NCI-H1694 treated with DMSO at 0.1 percent for 48 hours (cell line): ENCODE measurements at regions not wholly inside any gene's neighbourhood (a gene's known extent, or its start where the extent isn't known, plus 50 kb on each side); places are given as distances from the start of the nearest gene placed in this dataset.
"Not testable (repeated sequence)": the region's sequence is repeated elsewhere in the genome, so short reads cannot be mapped to it uniquely, and the experiment has no call there.

ENCODE experiments used
- DNase-seq: peaks from one replicate; lab custom pipeline; 2025; lab: John Stamatoyannopoulos, UW

- no peak for DNase-seq
Measured at GRCh38 chr7:106562711-106563366, 98.1 kb downstream of the CCDC71L start.

GRCh38 chr7:106561666-106562411 is 99.1 kb downstream of the CCDC71L start:
- no peak for DNase-seq

GRCh38 chr7:106561151-106561550 is 99.8 kb downstream of the CCDC71L start:
- no peak for DNase-seq

- no peak for DNase-seq
Measured at GRCh38 chr7:106560482-106560881, 100.5 kb downstream of the CCDC71L start.

- not testable (repeated sequence) for DNase-seq
Measured at GRCh38 chr7:106556244-106556643, 104.7 kb downstream of the CCDC71L start.

GRCh38 chr7:106554623-106555022 is 106.3 kb downstream of the CCDC71L start:
- DNase-seq, result not testable (repeated sequence)

GRCh38 chr7:106553446-106553836 is 107.5 kb downstream of the CCDC71L start:
- no peak for DNase-seq

- peak; percentile 13 for DNase-seq
Measured at GRCh38 chr7:106552645-106553445, 108.1 kb downstream of the CCDC71L start.

- no peak for DNase-seq
Measured at GRCh38 chr7:106551936-106552335, 109.0 kb downstream of the CCDC71L start.

GRCh38 chr7:106548491-106548890 is 112.5 kb downstream of the CCDC71L start:
- DNase-seq, result no peak

- DNase-seq, result no peak
Measured at GRCh38 chr7:106545275-106545674, 115.7 kb downstream of the CCDC71L start.

GRCh38 chr7:106543221-106543757 is 117.7 kb downstream of the CCDC71L start:
- DNase-seq, result no peak

GRCh38 chr7:106542550-106543220 is 118.3 kb downstream of the CCDC71L start:
- DNase-seq, result peak; percentile 36

- no peak for DNase-seq
Measured at GRCh38 chr7:106538638-106539037, 122.3 kb downstream of the CCDC71L start.

GRCh38 chr7:106537119-106537518 is 123.8 kb downstream of the CCDC71L start:
- no peak for DNase-seq

- no peak for DNase-seq
Measured at GRCh38 chr7:106536079-106536478, 124.9 kb downstream of the CCDC71L start.

GRCh38 chr7:106535234-106535932 is 125.6 kb downstream of the CCDC71L start:
- DNase-seq, result no peak

- no peak for DNase-seq
Measured at GRCh38 chr7:106534271-106534846, 126.6 kb downstream of the CCDC71L start.

GRCh38 chr7:106530183-106530582 is 130.8 kb downstream of the CCDC71L start:
- DNase-seq, result not testable (repeated sequence)

GRCh38 chr7:106526617-106527016 is 134.3 kb downstream of the CCDC71L start:
- DNase-seq, result not testable (repeated sequence)

- DNase-seq, result no peak
Measured at GRCh38 chr7:106524690-106525059, 136.3 kb downstream of the CCDC71L start.
